GM23248 (cell line): ENCODE measurements at regions not wholly inside any gene's neighbourhood (a gene's known extent, or its start where the extent isn't known, plus 50 kb on each side); places are given as distances from the start of the nearest gene placed in this dataset.

ENCODE experiments used
- DNase-seq: peaks from one replicate; pipeline ENCODE4 v3.0.0-alpha.2; 2015
- H2AFZ ChIP-seq: fragments of 200-600 bp; sonication (generic); 2 replicates; pipeline ENCODE4 v1.6.1; 2016; ENCODE audit warnings: antibody characterized with exemption
- H3F3A ChIP-seq: fragments of 200-600 bp; sonication (generic); 2 replicates; pipeline ENCODE4 v1.6.1; 2016; ENCODE audit warnings: mild to moderate bottlenecking, antibody characterized with exemption, mixed run types; ENCODE audit not compliant: insufficient read depth
- H3K27ac ChIP-seq: fragments of 200-600 bp; sonication (generic); 2 replicates; pipeline ENCODE4 v1.5.1; 2016; ENCODE audit warnings: mild to moderate bottlenecking
- H3K27me3 ChIP-seq: fragments of 200-600 bp; sonication (generic); replicated peaks from 2 replicates; pipeline ENCODE4 v1.6.1; 2016; ENCODE audit warnings: mild to moderate bottlenecking; ENCODE audit not compliant: insufficient read depth
- H3K36me3 ChIP-seq: fragments of 200-600 bp; sonication (generic); 2 replicates; pipeline ENCODE4 v1.6.1; 2016; ENCODE audit warnings: low read depth, mild to moderate bottlenecking
- H3K4me1 ChIP-seq: fragments of 200-600 bp; sonication (generic); 2 replicates; pipeline ENCODE4 v1.6.1; 2016; ENCODE audit warnings: mild to moderate bottlenecking; ENCODE audit not compliant: insufficient read depth
- H3K4me2 ChIP-seq: fragments of 200-600 bp; sonication (generic); one replicate; pipeline ENCODE4 v1.6.1; 2016; ENCODE audit warnings: mild to moderate bottlenecking; ENCODE audit not compliant: unreplicated experiment
- H3K4me3 ChIP-seq: fragments of 200-600 bp; sonication (generic); 2 replicates; pipeline ENCODE4 v1.5.1; 2016; ENCODE audit warnings: mild to moderate bottlenecking
- H3K79me2 ChIP-seq: fragments of 200-600 bp; sonication (generic); 2 replicates; pipeline ENCODE4 v1.6.1; 2016; ENCODE audit warnings: mild to moderate bottlenecking; ENCODE audit not compliant: insufficient read depth
- H3K9ac ChIP-seq: fragments of 200-600 bp; sonication (generic); 2 replicates; pipeline ENCODE4 v1.6.1; 2016; ENCODE audit warnings: mild to moderate bottlenecking
- H3K9me2 ChIP-seq: fragments of 200-600 bp; sonication (generic); 2 replicates; pipeline ENCODE4 v1.6.1; 2016; ENCODE audit warnings: mixed run types, mild to moderate bottlenecking, moderate library complexity; ENCODE audit not compliant: insufficient read depth
- H3K9me3 ChIP-seq: fragments of 200-600 bp; sonication (generic); one replicate; pipeline ENCODE4 v1.6.1; 2017; ENCODE audit warnings: low read depth
- H4K20me1 ChIP-seq: fragments of 200-600 bp; sonication (generic); 2 replicates; pipeline ENCODE4 v1.6.0; 2016; ENCODE audit not compliant: insufficient read depth
- EZH2 ChIP-seq: fragments of 200-600 bp; sonication (generic); IDR thresholded peaks from 2 replicates; pipeline ENCODE4 v1.6.1; 2018; ENCODE audit warnings: antibody characterized with exemption, mild to moderate bottlenecking; ENCODE audit not compliant: insufficient read depth, poor library complexity, severe bottlenecking
- EZH2phosphoT487 ChIP-seq: fragments of 200-600 bp; sonication (generic); IDR thresholded peaks from 2 replicates; pipeline ENCODE4 v1.6.1; 2018; ENCODE audit warnings: antibody characterized with exemption, moderate library complexity, mild to moderate bottlenecking, low read depth; ENCODE audit not compliant: insufficient read depth
- WGBS, 2 experiments: methylation state at CpG; one replicate each; pipeline ENCODE4 v1.1.6; 2015 to 2017; ENCODE audit warnings: low lambda C conversion rate in 2 of 2, low coverage in 1 of 2; ENCODE audit errors: missing lambda C conversion rate in 2 of 2; 5-methylcytosine and 5-hydroxymethylcytosine counted together
- in situ Hi-C: fragments of 300-500 bp; cut with MboI; formaldehyde crosslinking; loops from 2 replicates; pipeline ENCODE4 v1.15.0; 2020

DNA sequence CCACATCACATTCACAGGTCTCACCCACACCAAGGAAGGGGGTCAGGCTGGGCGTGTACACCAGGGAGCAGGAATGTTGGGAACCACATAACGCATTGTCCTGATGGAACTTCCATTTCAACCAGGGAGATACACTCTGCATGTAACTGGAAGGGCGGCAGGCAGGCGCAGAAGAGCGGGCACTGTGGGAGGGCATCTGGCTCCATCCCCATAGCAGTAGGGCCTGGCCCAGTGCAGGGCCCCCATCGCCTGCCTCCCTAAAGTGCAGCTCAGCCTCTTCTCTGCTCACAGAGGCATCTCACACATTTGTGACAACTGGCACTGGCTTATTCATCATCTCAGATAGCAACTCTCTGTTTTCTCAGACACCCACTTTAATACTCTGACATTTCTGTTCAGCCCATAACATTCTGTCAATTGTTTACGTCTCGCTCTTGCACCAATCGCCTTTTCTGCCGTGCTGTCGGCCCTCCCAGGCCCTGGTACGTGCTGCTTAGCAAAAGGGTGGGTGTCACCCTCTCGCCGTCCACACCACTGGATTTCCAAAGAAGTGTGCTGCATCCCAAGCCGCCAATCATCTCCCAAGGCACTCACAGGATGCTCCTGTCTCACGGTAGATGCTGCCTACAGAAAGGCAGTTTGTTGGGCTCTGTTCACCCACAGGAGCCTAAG is 353.3 kb upstream of the ZNF507 start:
- H3K9me2 ChIP-seq = no peaks in the 10 kb centered on the region
- no peaks in the 10 kb centered on the region for H3K9me3 ChIP-seq
- no peak for DNase-seq
- no peak overlapping the region for H3K4me3 ChIP-seq
- H3K4me2 ChIP-seq = no peak overlapping the region
- H4K20me1 ChIP-seq = no peaks in the 10 kb centered on the region
- no peaks in the 10 kb centered on the region for H3F3A ChIP-seq
- no peaks in the 10 kb centered on the region for H3K36me3 ChIP-seq
- WGBS, 2 experiments = 39 to 41% methylated on average over 16 of the region's 16 CpGs
- in situ Hi-C loops = no loop called here
- no peaks in the 10 kb centered on the region for H3K27me3 ChIP-seq
- H3K9ac ChIP-seq = no peak overlapping the region
- TF ChIP-seq EZH2phosphoT487 (no peak), EZH2 (no peak)
- H3K27ac ChIP-seq = no peak overlapping the region
- no peaks in the 10 kb centered on the region for H3K79me2 ChIP-seq
- H2AFZ ChIP-seq = no peak overlapping the region
- no peaks in the 10 kb centered on the region for H3K4me1 ChIP-seq

DNA sequence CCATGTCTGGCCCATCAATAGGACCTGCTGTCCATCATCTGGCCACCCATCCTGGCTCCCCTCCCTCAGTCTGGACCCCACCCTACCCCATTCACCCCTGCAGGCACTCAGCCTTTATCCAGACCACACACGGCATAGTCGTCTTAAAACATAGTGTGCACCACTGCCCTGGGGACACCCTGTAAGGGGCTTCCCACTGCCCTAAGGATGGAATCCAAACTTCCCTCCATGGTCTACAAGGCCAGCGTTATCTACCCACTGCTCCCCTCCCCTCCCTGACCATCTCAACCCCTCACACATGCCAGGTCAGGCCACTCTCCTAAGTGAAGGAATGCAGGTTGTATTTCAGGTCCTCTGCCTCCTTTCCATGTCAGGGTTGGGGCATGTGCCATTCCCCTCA is 352.7 kb upstream of the ZNF507 start:
- no peaks in the 10 kb centered on the region for H3K36me3 ChIP-seq
- 56 to 64% methylated on average over 3 of the region's 3 CpGs for WGBS, 2 experiments
- TF ChIP-seq EZH2 = no peak
- TF ChIP-seq EZH2phosphoT487 = no peak
- no peaks in the 10 kb centered on the region for H3K79me2 ChIP-seq
- no peak overlapping the region for H3K4me2 ChIP-seq
- H3K27ac ChIP-seq = no peak overlapping the region
- DNase-seq = no peak
- no peaks in the 10 kb centered on the region for H3K9me3 ChIP-seq
- H4K20me1 ChIP-seq = no peaks in the 10 kb centered on the region
- H2AFZ ChIP-seq = no peak overlapping the region
- no peak overlapping the region for H3K4me3 ChIP-seq
- H3K9ac ChIP-seq = no peak overlapping the region
- no peaks in the 10 kb centered on the region for H3F3A ChIP-seq
- H3K4me1 ChIP-seq = no peaks in the 10 kb centered on the region
- H3K27me3 ChIP-seq = no peaks in the 10 kb centered on the region
- no peaks in the 10 kb centered on the region for H3K9me2 ChIP-seq
- in situ Hi-C loops = no loop called here

GRCh38 chr19:31995546-31995945 is 349.9 kb upstream of the ZNF507 start:
- DNase-seq = no peak
- H3K9me3 ChIP-seq = no peaks in the 10 kb centered on the region

DNA sequence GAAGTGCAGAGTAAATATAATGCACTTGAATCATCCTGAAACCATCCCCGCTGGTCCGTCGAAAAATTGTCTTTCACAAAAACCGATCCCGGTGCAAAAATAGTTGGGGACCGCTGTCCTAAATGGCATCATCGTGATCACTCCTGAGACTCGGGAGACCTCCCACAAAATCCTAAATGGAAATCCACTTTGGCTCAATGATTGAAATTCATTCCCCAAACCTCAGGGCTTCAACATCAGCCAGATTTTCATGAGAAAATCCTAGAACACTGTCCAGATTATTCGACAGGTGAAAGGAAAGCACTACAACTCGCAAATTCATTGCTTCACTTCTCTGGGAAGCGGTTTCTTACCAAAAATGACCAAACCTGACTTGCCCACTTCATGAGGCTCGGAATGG is 335.3 kb upstream of the ZNF507 start:
- Histone ChIP-seq H3K9me2 (no peaks in the 10 kb centered on the region), H3K4me1 (no peaks in the 10 kb centered on the region), H3K4me2 (no peak overlapping the region), H2AFZ (no peak overlapping the region), H3K27ac (no peak overlapping the region), H3F3A (no peaks in the 10 kb centered on the region), H3K36me3 (no peaks in the 10 kb centered on the region), H4K20me1 (no peaks in the 10 kb centered on the region), H3K27me3 (no peaks in the 10 kb centered on the region), H3K4me3 (no peak overlapping the region), H3K79me2 (no peaks in the 10 kb centered on the region), H3K9me3 (no peaks in the 10 kb centered on the region), H3K9ac (no peak overlapping the region)
- 56 to 64% methylated on average over 12 of the region's 12 CpGs for WGBS, 2 experiments
- in situ Hi-C loops = no loop called here
- DNase-seq = no peak
- TF ChIP-seq EZH2 (no peak), EZH2phosphoT487 (no peak)

More at GRCh38 chr19:31995546-31995945, 349.9 kb upstream of the ZNF507 start:
- Histone ChIP-seq H3K36me3 (no peaks in the 10 kb centered on the region), H3K4me1 (no peaks in the 10 kb centered on the region), H3K27ac (no peak overlapping the region), H3K4me3 (no peak overlapping the region), H3F3A (no peaks in the 10 kb centered on the region), H3K79me2 (no peaks in the 10 kb centered on the region), H3K9me2 (no peaks in the 10 kb centered on the region), H4K20me1 (no peaks in the 10 kb centered on the region), H3K4me2 (no peak overlapping the region), H3K27me3 (no peaks in the 10 kb centered on the region), H3K9ac (no peak overlapping the region), H2AFZ (no peak overlapping the region)
- TF ChIP-seq EZH2phosphoT487 (no peak), EZH2 (no peak)
- in situ Hi-C loops = no loop called here

- Histone ChIP-seq H3K4me2 (no peak overlapping the region), H3K36me3 (no peaks in the 10 kb centered on the region), H3K27me3 (no peaks in the 10 kb centered on the region), H3K27ac (no peak overlapping the region), H3K79me2 (no peaks in the 10 kb centered on the region), H3F3A (peaks cover 3% of the 10 kb centered on the region; the same call in 1 of the 2 replicates), H3K4me1 (peaks cover 3% of the 10 kb centered on the region; the same call in 1 of the 2 replicates), H3K9me3 (no peaks in the 10 kb centered on the region), H2AFZ (no peak overlapping the region), H3K9me2 (no peaks in the 10 kb centered on the region), H4K20me1 (no peaks in the 10 kb centered on the region), H3K4me3 (no peak overlapping the region), H3K9ac (no peak overlapping the region)
- no peak for DNase-seq
- TF ChIP-seq EZH2phosphoT487 (no peak), EZH2 (no peak)
- in situ Hi-C loops = no loop called here
- WGBS, 2 experiments = 44% methylated on average over 6 of the region's 6 CpGs
These were observed 333.2 kb upstream of the ZNF507 start for GRCh38 chr19:32012206-32012605.
